HepG2 (cell line): ENCODE measurements at regions not wholly inside any gene's neighbourhood (a gene's known extent, or its start where the extent isn't known, plus 50 kb on each side); places are given as distances from the start of the nearest gene placed in this dataset.

Experiments used
- ATM ChIP-seq: fragments of 450-650 bp; IDR thresholded peaks from 2 replicates; pipeline ENCODE4 v1.7.1; 2017; ENCODE audit warnings: mild to moderate bottlenecking, borderline replicate concordance
- BHLHE40 ChIP-seq: IDR thresholded peaks from 2 replicates; pipeline ENCODE4 v1.6.1; 2011; ENCODE audit warnings: low read length, improper control_type of control experiment
- CCDC6 ChIP-seq: sonication (generic); formaldehyde crosslinking; IDR thresholded peaks from 2 replicates; pipeline ENCODE4 v1.8.1; 2022; ENCODE audit warnings: mild to moderate bottlenecking, missing genetic modification reagents, moderate library complexity
- CEBPB ChIP-seq: IDR thresholded peaks from 2 replicates; pipeline ENCODE4 v1.6.1; 2011; ENCODE audit warnings: low read depth, low read length, improper control_type of control experiment, borderline replicate concordance
- CENPX ChIP-seq: sonication (generic); formaldehyde crosslinking; IDR thresholded peaks from 2 replicates; pipeline ENCODE4 v1.9.0; 2021; ENCODE audit warnings: mild to moderate bottlenecking, missing genetic modification reagents, moderate library complexity
- DNMT3B ChIP-seq: conservative IDR thresholded peaks from 2 replicates; pipeline ENCODE4 v1.6.1; 2016; ENCODE audit warnings: missing biosample characterization, control low read depth
- HDAC2 ChIP-seq: sonication (generic); formaldehyde crosslinking; IDR thresholded peaks from 2 replicates; pipeline ENCODE4 v1.4.0; 2020; ENCODE audit warnings: missing genetic modification reagents
- KDM6A ChIP-seq: IDR thresholded peaks from 2 replicates; pipeline ENCODE4 v1.6.1; 2016; ENCODE audit warnings: low read depth
- MAZ ChIP-seq, 2 experiments: sonication (generic) in 1 of 2; formaldehyde crosslinking in 1 of 2; IDR thresholded peaks; 2 replicates each; pipeline versions ENCODE4 v1.5.0 to v1.6.1; 2012 to 2020; ENCODE audit warnings: low read depth in 2 of 2, mild to moderate bottlenecking in 2 of 2, borderline replicate concordance in 1 of 2, improper control_type of control experiment in 1 of 2, low read length in 1 of 2, missing genetic modification reagents in 1 of 2, moderate library complexity in 1 of 2
- MEIS1 ChIP-seq: sonication (generic); formaldehyde crosslinking; IDR thresholded peaks from 2 replicates; pipeline ENCODE4 v1.9.0; 2021; ENCODE audit warnings: mild to moderate bottlenecking, missing genetic modification reagents, moderate library complexity, borderline replicate concordance
- MIER2 ChIP-seq: IDR thresholded peaks from 2 replicates; pipeline ENCODE4 v1.6.1; 2016; ENCODE audit warnings: missing biosample characterization, missing genetic modification reagents
- NKX3-1 ChIP-seq: sonication (generic); formaldehyde crosslinking; IDR thresholded peaks from 2 replicates; pipeline ENCODE4 v1.5.0; 2020; ENCODE audit warnings: missing genetic modification reagents
- PHF20 ChIP-seq: sonication (generic); formaldehyde crosslinking; IDR thresholded peaks from 2 replicates; pipeline ENCODE4 v1.5.0; 2020; ENCODE audit warnings: mild to moderate bottlenecking, missing genetic modification reagents
- SAP130 ChIP-seq: IDR thresholded peaks from 2 replicates; pipeline ENCODE4 v1.6.1; 2016; ENCODE audit warnings: low read depth
- TBX3 ChIP-seq: fragments of 450-650 bp; IDR thresholded peaks from 2 replicates; pipeline ENCODE4 v1.6.1; 2017; ENCODE audit warnings: antibody characterized with exemption, mild to moderate bottlenecking, inconsistent platforms, borderline replicate concordance
- THAP8 ChIP-seq: sonication (generic); formaldehyde crosslinking; IDR thresholded peaks from 2 replicates; pipeline ENCODE4 v1.5.1; 2020; ENCODE audit warnings: missing genetic modification reagents, mild to moderate bottlenecking, borderline replicate concordance
- ZBTB38 ChIP-seq: sonication (generic); formaldehyde crosslinking; IDR thresholded peaks from 2 replicates; pipeline ENCODE4 v1.5.1; 2020; ENCODE audit warnings: mild to moderate bottlenecking, missing genetic modification reagents
- ZHX1 ChIP-seq: sonication (generic); formaldehyde crosslinking; IDR thresholded peaks from 2 replicates; pipeline ENCODE4 v1.8.1; 2022; ENCODE audit warnings: low read depth, mild to moderate bottlenecking, missing genetic modification reagents
- ZNF280D ChIP-seq: sonication (generic); formaldehyde crosslinking; IDR thresholded peaks from 2 replicates; pipeline ENCODE4 v1.5.1; 2020; ENCODE audit warnings: mild to moderate bottlenecking, missing genetic modification reagents
- ZNF501 ChIP-seq: sonication (generic); formaldehyde crosslinking; IDR thresholded peaks from 2 replicates; pipeline ENCODE4 v1.5.1; 2020; ENCODE audit warnings: mild to moderate bottlenecking, moderate library complexity, missing genetic modification reagents
- ZNF556 ChIP-seq: sonication (generic); formaldehyde crosslinking; IDR thresholded peaks from 2 replicates; pipeline ENCODE4 v1.4.0; 2020; ENCODE audit warnings: mild to moderate bottlenecking, missing genetic modification reagents, borderline replicate concordance
- ZNF619 ChIP-seq: sonication (generic); formaldehyde crosslinking; IDR thresholded peaks from 2 replicates; pipeline ENCODE4 v1.4.0; 2020; ENCODE audit warnings: mild to moderate bottlenecking, missing genetic modification reagents
- ZNF747 ChIP-seq: sonication (generic); formaldehyde crosslinking; IDR thresholded peaks from 2 replicates; pipeline ENCODE4 v1.8.1; 2023; ENCODE audit warnings: missing genetic modification reagents, mild to moderate bottlenecking, borderline replicate concordance

GRCh38 chr6:37759221-37760144 is 60.0 kb upstream of the ZFAND3 start (continued):
- TF ChIP-seq DNMT3B (no peak), PHF20 (CRISPR knock-in tag) (0 out of 2 replicates have a peak, but pooled peaks have one; percentile 39), ZBTB38 (0 out of 2 replicates have a peak, but pooled peaks have one; percentile 7), CCDC6 (no peak), ZNF747 (CRISPR knock-in tag) (no peak), CEBPB (0 out of 2 replicates have a peak, but pooled peaks have one; percentile 8), KDM6A (peak; percentile 48; the same call in 1 of the 2 replicates), ZHX1 (CRISPR knock-in tag) (no peak), HDAC2 (peak; percentile 13; the same call in 1 of the 2 replicates), ZNF280D (CRISPR knock-in tag) (no peak), THAP8 (CRISPR knock-in tag) (no peak), ZNF619 (CRISPR knock-in tag) (no peak), ZNF501 (CRISPR knock-in tag) (0 out of 2 replicates have a peak, but pooled peaks have one; percentile 23), ZNF556 (CRISPR knock-in tag) (0 out of 2 replicates have a peak, but pooled peaks have one; percentile 17), BHLHE40 (peak; percentile 66; the same call in 1 of the 2 replicates), TBX3 (no peak), SAP130 (peak; percentile 19; the same call in 1 of the 2 replicates), CENPX (CRISPR knock-in tag) (no peak), MIER2 (CRISPR knock-in tag) (no peak), ATM (no peak), MEIS1 (CRISPR knock-in tag) (peak; percentile 50; the same call in 1 of the 2 replicates), NKX3-1 (CRISPR knock-in tag) (no peak), MAZ (IDR thresholded peaks at IDR 0.05; ENCODE audit: borderline replicate concordance, low read depth, low read length) (no peak), MAZ (CRISPR knock-in tag; IDR thresholded peaks at IDR 0.05; ENCODE audit: low read depth) (no peak)
